Prostate gland (tissue), 2 donors: ENCODE measurements at regions not wholly inside any gene's neighbourhood (a gene's known extent, or its start where the extent isn't known, plus 50 kb on each side); places are given as distances from the start of the nearest gene placed in this dataset.

Experiments used
- CTCF ChIP-seq, 4 experiments: fragments of 200-600 bp in 2 of 4; fragments of 450-650 bp in 2 of 4; sonication (generic) in 2 of 4; IDR thresholded peaks; 1 replicate in 3 of 4; 2 replicates in 1 of 4; pipeline ENCODE4 v1.5.1; 2016 to 2019; ENCODE audit warnings: antibody characterized with exemption in 4 of 4, mild to moderate bottlenecking in 2 of 4, moderate library complexity in 2 of 4
- POLR2A ChIP-seq: fragments of 450-650 bp; IDR thresholded peaks from one replicate; pipeline ENCODE4 v1.6.1; 2016; ENCODE audit warnings: antibody characterized with exemption, mild to moderate bottlenecking
- POLR2AphosphoS5 ChIP-seq: sonication (generic); formaldehyde crosslinking; IDR thresholded peaks from one replicate; pipeline ENCODE4 v1.6.1; 2017; ENCODE audit warnings: antibody characterized with exemption

GRCh38 chr9:25975667-25976066, 297.4 kb upstream of the TUSC1 start:
- no peak for TF ChIP-seq POLR2AphosphoS5
- no peak for TF ChIP-seq CTCF (IDR thresholded peaks at IDR 0.05)
- TF ChIP-seq POLR2A: no peak
